Activated CD4-positive, alpha-beta T cell treated with anti-CD3 and anti-CD28 coated beads, Interleukin-2, amount 50 U/mL, for 48 hours (primary cell): ENCODE measurements at regions not wholly inside any gene's neighbourhood (a gene's known extent, or its start where the extent isn't known, plus 50 kb on each side); places are given as distances from the start of the nearest gene placed in this dataset.
"Not testable (repeated sequence)": the region's sequence is repeated elsewhere in the genome, so short reads cannot be mapped to it uniquely, and the experiment has no call there.

Source experiments
- DNase-seq, 2 experiments: peaks; one replicate each; pipeline ENCODE4 v3.0.0-alpha.2; 2020

GRCh38 chr2:239723486-239724193 is 301.5 kb downstream of the NDUFA10 start:
- DNase-seq = no peak

- DNase-seq = no peak
Measured at GRCh38 chr2:239722760-239723470, 302.2 kb downstream of the NDUFA10 start.

GRCh38 chr2:239721991-239722759 is 303.0 kb downstream of the NDUFA10 start:
- DNase-seq = no peak

- no peak for DNase-seq
Measured at GRCh38 chr2:239721531-239721930, 303.6 kb downstream of the NDUFA10 start.

- DNase-seq = no peak
Measured at GRCh38 chr2:239720361-239721360, 304.5 kb downstream of the NDUFA10 start.

- no peak for DNase-seq
Measured at GRCh38 chr2:239719791-239720360, 305.3 kb downstream of the NDUFA10 start.

- DNase-seq = not testable (repeated sequence)
Measured at GRCh38 chr2:239718991-239719390, 306.2 kb downstream of the NDUFA10 start.

- DNase-seq = no peak
Measured at GRCh38 chr2:239717706-239718105, 307.4 kb downstream of the NDUFA10 start.

- no peak for DNase-seq
Measured at GRCh38 chr2:239717319-239717675, 307.8 kb downstream of the NDUFA10 start.

GRCh38 chr2:239716536-239717318 is 308.4 kb downstream of the NDUFA10 start:
- DNase-seq = no peak

GRCh38 chr2:239716009-239716408 is 309.1 kb downstream of the NDUFA10 start:
- no peak for DNase-seq

GRCh38 chr2:239715606-239716005 is 309.5 kb downstream of the NDUFA10 start:
- DNase-seq = no peak

GRCh38 chr2:239715202-239715601 is 309.9 kb downstream of the NDUFA10 start:
- DNase-seq = no peak

- no peak for DNase-seq
Measured at GRCh38 chr2:239714116-239714515, 311.0 kb downstream of the NDUFA10 start.

- no peak for DNase-seq
Measured at GRCh38 chr2:239712755-239713154, 311.9 kb upstream of the HDAC4 start.

GRCh38 chr2:239711911-239712570 is 311.2 kb upstream of the HDAC4 start:
- DNase-seq = no peak

- DNase-seq = no peak
Measured at GRCh38 chr2:239710953-239711861, 310.4 kb upstream of the HDAC4 start.

- DNase-seq = no peak
Measured at GRCh38 chr2:239706367-239706766, 305.5 kb upstream of the HDAC4 start.

- DNase-seq = no peak
Measured at GRCh38 chr2:239704737-239705136, 303.9 kb upstream of the HDAC4 start.

- no peak for DNase-seq
Measured at GRCh38 chr2:239703834-239704233, 303.0 kb upstream of the HDAC4 start.
